HG02571 (cell line): ENCODE measurements at regions not wholly inside any gene's neighbourhood (a gene's known extent, or its start where the extent isn't known, plus 50 kb on each side); places are given as distances from the start of the nearest gene placed in this dataset.
"Not testable (repeated sequence)": the region's sequence is repeated elsewhere in the genome, so short reads cannot be mapped to it uniquely, and the experiment has no call there.

ENCODE experiments used
- ATAC-seq: cut with Tn5 transposase; IDR thresholded peaks from one replicate; pipeline ENCODE4 v1.9.1; 2021; ENCODE audit warnings: mild to moderate bottlenecking, moderate library complexity; ENCODE audit not compliant: unreplicated experiment

DNA sequence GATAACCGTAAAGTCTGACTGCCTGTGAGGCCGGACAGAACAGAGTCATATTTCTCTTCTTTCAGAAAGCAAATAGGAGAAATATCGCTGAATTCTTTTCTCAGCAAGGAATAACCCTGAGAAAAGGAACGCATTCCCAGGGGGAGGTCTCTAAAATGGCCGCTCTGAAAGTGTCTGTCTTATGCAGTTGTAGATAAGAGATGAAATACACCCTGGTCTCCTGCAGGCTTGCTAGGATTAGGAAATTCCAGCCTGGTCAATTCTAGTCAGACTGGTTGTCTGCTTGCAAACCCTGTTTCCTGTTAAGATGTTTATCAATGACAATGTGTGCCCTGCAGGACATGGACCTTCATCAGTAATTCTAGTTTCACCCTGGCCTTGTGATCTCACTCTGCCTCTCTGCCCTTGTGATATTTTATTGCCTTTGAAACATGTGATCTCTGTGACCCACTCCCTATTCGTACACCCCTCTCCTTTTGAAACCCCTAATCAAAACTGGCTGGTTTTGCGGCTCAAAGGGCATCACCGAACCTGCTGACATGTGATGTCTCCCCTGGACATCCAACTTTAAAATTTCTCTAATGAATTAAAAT lies 934.8 kb upstream of the SPRY2 start:
- ATAC-seq = no peak

- no peak for ATAC-seq
Observed at GRCh38 chr13:81247711-81248110, 906.8 kb upstream of the SPRY2 start.

DNA sequence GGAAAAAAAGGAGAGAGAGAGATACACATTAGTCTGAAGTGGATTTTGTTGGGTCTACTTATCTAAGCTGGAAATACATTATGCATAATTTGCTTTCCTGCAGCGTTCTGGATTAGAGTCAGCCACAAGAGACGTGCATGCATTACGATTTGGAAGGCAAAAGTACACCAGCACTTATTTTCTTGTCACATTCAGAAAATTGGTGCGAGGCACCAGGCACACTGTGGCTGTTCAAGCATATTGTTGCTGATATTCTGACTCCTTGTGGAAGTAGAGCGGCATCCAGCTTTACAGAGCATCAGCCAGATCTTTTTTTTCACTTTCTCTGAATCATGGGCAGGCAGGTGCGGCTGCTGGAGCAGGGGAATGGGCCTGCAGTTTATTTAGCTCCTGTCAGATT lies 905.6 kb upstream of the SPRY2 start:
- no peak for ATAC-seq

GRCh38 chr13:81244011-81244410 lies 903.1 kb upstream of the SPRY2 start:
- no peak for ATAC-seq

- no peak for ATAC-seq
Observed at GRCh38 chr13:81230386-81230785, 889.5 kb upstream of the SPRY2 start.

GRCh38 chr13:81226830-81227229 lies 885.9 kb upstream of the SPRY2 start:
- ATAC-seq = not testable (repeated sequence)

- ATAC-seq = no peak
Observed at GRCh38 chr13:81224209-81224833, 883.4 kb upstream of the SPRY2 start.

- no peak for ATAC-seq
Observed at GRCh38 chr13:81223778-81224177, 882.9 kb upstream of the SPRY2 start.

- no peak for ATAC-seq
Observed at GRCh38 chr13:81211713-81212112, 870.8 kb upstream of the SPRY2 start.

- ATAC-seq = no peak
Observed at GRCh38 chr13:81207636-81208035, 866.7 kb upstream of the SPRY2 start.

DNA sequence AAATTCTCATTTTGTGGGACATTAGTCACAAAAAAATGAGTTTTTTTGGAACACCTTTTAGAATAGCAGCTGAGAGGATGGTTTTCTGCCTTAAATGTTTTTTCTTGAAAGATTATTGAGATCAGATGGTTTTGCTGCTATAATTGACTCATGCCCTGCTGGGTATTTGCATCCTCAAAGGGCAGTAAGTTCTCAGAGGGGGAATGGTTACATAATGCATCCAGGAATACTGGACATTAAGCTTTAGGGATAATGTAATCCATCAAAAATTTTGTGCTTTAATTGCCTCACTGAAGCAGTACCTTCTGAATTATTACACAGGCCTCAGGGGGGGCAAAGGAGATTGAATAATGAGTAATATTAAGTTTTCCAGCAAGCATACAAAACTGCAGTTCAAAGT lies 866.3 kb upstream of the SPRY2 start:
- ATAC-seq = no peak

- ATAC-seq = no peak
Observed at GRCh38 chr13:81203783-81204182, 862.9 kb upstream of the SPRY2 start.

GRCh38 chr13:81199956-81200355 lies 859.0 kb upstream of the SPRY2 start:
- ATAC-seq = no peak

DNA sequence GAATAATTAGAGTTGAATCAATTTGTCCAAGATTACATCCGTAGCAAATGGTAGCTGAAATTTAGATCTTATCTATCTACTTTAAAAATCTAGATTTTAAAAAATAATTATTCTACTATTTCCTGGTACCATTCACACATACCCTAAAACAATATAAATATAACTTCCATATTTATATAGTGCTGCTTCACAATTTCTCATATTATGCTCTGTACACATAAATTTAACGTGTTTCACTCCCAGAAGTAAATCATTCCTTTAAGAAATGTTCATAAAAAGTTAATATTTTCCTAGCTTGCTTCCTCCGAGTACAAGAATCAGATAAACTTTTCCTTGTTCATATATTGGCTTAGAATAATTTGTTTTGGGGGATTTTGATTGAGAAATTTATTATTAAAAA lies 857.0 kb upstream of the SPRY2 start:
- no peak for ATAC-seq

DNA sequence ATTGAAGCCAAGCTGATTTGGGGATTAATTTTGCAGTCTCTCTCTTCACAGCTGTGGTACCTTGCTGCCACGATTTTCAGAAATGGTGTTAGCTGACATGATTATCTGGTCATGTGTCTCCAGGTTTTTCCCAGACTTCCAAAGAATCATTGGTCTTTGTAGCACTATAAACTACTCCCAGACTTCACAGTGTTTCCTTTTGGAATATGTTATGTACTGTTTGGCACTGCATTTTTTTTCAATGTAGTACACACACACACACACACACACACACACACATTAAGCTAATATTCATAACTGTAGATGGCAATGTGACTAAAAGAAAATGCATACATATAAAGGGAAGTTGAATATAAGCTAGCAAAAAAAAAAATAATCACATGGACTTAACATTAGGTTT lies 856.6 kb upstream of the SPRY2 start:
- no peak for ATAC-seq

DNA sequence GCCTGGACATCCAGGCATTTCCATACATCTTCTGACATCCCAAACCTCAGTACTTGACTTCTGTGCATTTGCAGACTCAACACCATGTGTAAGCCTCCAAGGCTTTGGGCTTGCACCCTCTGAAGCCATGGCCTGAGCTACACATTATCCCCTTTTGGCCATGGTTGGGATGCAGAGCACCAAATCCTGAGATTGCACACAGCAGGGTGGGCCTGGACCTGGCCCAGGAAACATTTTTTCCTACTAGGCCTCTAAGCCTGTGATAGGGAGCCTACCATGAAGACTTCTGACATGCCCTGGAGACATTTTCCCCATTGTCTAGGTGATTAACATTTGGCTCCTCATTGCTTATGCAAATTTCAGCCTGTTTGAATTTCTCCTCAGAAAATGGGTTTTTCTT lies 853.4 kb upstream of the SPRY2 start:
- ATAC-seq = no peak

GRCh38 chr13:81184556-81185265 lies 843.8 kb upstream of the SPRY2 start:
- no peak for ATAC-seq

DNA sequence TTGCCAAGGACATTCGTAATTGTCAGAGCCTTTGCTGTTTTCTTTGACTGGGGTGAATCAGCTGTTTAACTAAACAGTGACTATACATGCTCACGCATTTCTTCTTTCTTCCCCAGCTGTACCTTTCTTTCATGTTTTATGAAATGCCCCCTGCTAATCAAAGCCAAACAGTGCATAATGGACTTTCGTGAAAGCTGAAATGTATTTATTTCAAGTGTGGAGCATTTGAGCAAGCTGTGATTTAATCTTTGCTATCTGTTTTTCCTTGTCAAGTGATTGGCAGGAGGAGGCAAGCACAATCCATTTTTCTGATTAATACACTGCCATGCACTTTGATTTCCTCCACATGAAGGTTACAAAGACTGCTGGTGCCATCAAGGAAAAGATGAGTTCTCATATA lies 831.7 kb upstream of the SPRY2 start:
- no peak for ATAC-seq

GRCh38 chr13:81171065-81171647 lies 830.2 kb upstream of the SPRY2 start:
- no peak for ATAC-seq

- ATAC-seq = not testable (repeated sequence)
Observed at GRCh38 chr13:81163823-81164222, 822.9 kb upstream of the SPRY2 start.

DNA sequence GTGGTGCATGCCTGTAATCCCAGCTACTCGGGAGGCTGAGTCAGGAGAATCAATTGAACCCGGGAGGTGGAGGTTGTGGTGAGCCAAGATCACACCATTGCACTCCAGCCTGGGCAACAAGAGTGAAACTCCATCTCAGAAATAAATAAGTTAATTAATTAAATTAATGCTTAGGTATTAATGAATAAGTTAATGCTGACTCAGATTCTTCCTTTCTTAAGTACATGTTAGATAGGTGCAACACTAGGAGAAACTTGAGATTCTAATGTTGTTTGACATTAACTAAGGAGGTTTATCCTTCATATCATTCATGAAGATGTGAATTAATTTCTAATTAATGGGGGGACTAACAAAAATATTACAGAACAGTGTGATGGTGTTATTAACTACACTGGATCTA lies 812.6 kb upstream of the SPRY2 start:
- ATAC-seq = no peak

- no peak for ATAC-seq
Observed at GRCh38 chr13:81148822-81149221, 807.9 kb upstream of the SPRY2 start.
